ENCODE measurements at regions not wholly inside any gene's neighbourhood (a gene's known extent, or its start where the extent isn't known, plus 50 kb on each side); places are given as distances from the start of the nearest gene placed in this dataset.

GRCh38 chr18:78151948-78152725 lies 827.5 kb upstream of the SALL3 start:
- DNase-seq (ENCODE audit: low read depth) = no peak

- DNase-seq (ENCODE audit: low read depth) = no peak
Observed at GRCh38 chr18:78153362-78153761, 826.3 kb upstream of the SALL3 start.

- no peak for DNase-seq (ENCODE audit: low read depth)
Observed at GRCh38 chr18:78154444-78154843, 825.2 kb upstream of the SALL3 start.

GRCh38 chr18:78154853-78155252 lies 824.8 kb upstream of the SALL3 start:
- DNase-seq (ENCODE audit: low read depth) = no peak

- DNase-seq (ENCODE audit: low read depth) = no peak
Observed at GRCh38 chr18:78156466-78156865, 823.2 kb upstream of the SALL3 start.

- DNase-seq (ENCODE audit: low read depth) = no peak
Observed at GRCh38 chr18:78158943-78159342, 820.7 kb upstream of the SALL3 start.

DNA sequence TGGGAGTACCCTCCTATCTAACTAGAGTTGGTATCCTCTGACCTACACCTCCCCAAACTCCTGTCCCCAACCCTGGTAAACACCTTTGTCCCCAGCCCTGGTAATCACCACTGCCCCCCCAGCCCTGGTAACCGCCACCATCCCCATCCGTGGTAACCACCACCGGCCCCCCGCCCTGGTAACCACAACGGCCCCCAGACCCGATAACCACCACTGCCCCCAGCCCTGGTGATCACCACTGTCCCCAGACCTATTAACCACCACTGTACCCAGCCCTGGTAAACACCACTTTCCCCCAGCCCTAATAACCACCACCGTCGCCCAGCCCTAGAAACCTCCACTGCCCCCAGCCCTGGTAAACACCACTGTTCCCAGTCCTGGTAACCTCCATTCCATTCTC lies 820.2 kb upstream of the SALL3 start:
- no peak for DNase-seq (ENCODE audit: low read depth)

- DNase-seq (ENCODE audit: low read depth) = no peak
Observed at GRCh38 chr18:78160961-78161656, 818.5 kb upstream of the SALL3 start.

DNA sequence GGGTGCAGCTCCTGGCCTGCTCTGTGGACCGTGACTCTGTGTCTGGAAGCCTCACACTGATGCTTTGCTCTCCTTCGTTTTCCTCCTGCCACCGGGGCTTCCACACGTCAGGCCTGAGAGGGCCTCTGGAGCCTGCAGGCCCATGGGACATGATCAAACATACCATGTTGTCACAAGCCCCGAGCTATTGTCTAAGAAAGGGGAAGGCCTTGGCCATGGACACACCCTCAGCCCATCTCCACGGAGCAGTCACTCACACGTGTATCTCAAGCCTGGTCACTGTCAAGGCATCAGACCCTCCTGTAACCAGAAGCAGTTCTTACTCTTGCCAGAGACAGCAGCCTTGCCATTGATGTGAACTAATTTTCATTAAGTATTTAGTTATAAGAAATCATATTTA lies 814.1 kb upstream of the SALL3 start:
- no peak for DNase-seq (ENCODE audit: low read depth)

DNA sequence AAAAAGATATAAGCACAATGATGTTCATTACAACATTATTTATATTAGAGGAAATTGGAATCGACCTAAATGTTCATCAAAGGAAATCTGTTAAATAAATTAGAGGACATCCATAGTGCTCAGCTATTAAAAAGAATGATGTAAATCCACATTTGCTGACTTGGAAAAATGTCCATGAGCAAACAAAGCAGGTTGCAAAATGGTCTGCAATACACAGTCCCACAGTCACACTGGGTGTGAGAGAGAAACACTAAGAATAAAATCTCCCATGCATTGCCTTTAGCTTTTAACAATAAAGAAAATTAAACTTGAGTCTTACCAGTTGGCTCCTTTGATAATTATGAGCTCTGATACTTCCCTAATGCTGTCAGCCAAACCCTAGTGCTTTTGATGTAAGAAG lies 811.1 kb upstream of the SALL3 start:
- no peak for DNase-seq (ENCODE audit: low read depth)

GRCh38 chr18:78169174-78169864 lies 810.3 kb upstream of the SALL3 start:
- DNase-seq (ENCODE audit: low read depth) = no peak

DNA sequence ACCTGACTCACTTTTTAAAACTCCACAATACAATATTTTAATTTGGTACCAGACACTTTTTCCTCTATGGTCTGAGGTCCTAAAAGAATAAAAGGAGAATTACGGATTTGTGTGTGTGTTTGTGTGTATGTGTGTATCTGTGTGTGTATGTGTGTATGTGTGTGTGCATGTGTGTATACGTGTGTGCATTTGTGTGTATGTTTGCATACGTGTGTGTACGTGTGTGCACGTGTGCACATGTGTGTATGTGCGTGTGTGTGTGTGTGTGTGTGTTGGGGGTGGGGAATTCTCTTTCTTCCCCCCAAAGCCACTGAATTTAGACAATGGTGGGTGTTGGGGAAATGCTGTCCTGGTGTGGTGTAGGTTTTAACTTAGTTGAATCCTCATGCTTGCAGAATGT lies 807.7 kb upstream of the SALL3 start:
- no peak for DNase-seq (ENCODE audit: low read depth)

DNA sequence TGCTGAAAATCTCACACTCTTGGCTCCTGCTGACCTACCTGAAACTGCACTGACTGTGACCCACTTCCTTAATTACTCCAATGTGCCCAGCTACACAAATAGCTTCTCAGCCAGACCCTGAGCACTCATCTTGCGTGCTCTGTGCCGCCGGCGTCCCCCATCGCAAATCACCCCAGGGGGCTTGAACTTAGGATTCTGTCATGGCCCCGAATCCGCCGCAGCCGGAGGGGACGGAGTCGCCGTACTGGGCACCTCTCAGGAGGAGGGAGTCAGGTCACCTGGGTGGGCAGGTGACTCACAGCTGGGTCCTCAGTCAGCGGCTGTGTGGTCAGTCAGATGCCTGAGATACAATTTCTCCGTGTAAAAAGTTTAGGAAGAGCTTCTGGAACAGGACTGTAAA lies 804.9 kb upstream of the SALL3 start:
- no peak for DNase-seq (ENCODE audit: low read depth)

DNA sequence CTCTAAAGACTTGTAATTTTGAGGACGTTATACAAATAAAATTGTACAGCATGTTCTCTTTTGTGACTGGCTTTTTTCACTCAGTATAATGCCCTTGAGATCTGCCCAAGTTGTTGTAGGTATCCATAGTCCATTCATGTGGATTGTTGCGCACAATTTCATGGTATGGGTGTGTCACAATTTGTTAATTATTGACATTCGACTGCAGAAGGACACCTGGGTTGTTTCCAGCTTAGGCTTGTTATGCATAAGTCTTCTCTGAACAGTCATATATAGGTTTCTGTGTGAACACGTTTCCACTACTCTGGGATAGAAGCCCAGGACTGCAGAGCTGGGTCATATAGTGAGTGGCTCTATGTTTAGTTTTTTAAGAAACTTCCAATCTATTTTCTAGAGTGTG lies 800.8 kb upstream of the SALL3 start:
- DNase-seq (ENCODE audit: low read depth) = no peak

- no peak for DNase-seq (ENCODE audit: low read depth)
Observed at GRCh38 chr18:78180741-78181140, 798.9 kb upstream of the SALL3 start.

DNA sequence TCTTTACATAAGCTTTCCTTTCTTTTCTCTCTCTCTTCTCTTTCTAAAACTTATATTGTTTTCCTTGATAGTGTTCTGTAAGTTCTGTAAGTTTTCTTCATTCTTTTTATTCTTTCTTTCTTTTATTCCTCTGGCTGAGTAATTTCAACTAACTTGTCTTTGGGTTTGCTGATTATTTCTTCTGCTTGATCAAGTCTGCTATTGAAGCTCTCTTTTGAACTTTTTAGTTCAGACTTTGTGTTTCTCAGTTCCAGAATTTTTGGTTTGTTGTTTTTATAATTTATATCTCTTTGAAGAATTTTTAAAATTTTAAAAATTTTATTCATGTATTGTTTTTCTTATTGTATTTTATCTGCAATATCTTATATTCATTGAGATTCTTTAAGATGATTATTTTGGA lies 795.8 kb upstream of the SALL3 start:
- no peak for DNase-seq (ENCODE audit: low read depth)

DNA sequence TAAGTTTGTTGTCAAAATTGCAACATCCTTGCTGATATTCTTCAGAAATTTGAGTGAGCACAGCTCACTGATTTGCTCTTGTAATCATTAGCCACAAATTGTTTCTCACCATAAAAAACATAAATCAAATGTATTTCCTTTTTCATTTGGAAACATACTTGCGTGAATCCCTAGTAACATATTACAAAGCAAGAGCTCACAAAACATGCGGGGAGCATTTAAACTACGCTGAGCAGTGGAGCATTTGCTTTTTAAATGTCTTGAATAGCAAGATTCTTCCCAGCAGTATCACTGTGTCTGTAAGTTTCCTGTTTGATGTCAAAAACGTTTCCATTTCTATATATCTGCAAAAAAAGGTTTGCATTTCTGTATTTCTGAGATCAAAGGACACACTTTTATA lies 788.3 kb upstream of the SALL3 start:
- DNase-seq (ENCODE audit: low read depth) = no peak

GRCh38 chr18:78192054-78192453 lies 787.6 kb upstream of the SALL3 start:
- DNase-seq (ENCODE audit: low read depth) = no peak

DNA sequence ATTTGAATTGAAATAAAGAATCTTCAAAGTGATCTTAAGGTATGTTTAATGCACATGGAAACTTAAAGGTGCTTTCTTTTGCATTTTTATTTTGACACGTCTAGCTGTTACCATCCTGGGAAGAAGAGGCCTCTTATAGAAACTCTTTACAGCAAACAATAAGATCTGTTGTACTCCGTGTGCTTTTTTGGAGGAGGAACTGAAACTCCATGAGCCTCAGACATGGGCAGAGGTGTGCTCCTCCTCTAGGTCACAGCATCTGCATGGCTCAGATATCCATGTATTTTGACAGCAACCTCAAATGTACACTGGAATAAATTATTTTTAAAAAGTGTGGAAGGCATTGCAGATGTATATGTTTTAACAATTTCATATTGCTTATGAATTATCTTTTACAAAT lies 783.3 kb upstream of the SALL3 start:
- DNase-seq (ENCODE audit: low read depth) = no peak

GRCh38 chr18:78199002-78199401 lies 780.6 kb upstream of the SALL3 start:
- DNase-seq (ENCODE audit: low read depth) = no peak

DNA sequence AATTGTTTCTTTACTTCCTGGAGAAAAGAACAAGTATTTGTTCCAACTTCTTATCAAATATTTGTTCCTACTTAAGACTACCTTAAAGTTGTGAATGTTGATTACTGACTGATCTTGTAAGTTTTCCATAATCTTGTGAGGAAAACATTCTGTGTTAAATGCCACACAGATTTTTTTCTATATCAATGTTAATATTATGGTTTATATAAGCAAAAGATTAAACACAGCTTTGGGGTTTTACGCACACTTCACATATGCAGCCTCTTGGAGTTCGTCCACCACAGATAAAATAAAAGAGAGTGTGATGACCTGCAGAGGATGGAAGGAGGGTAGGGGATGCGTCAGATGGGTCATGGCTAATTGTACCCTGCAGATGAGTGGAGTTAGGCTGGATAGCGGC lies 780.0 kb upstream of the SALL3 start:
- no peak for DNase-seq (ENCODE audit: low read depth)

GRCh38 chr18:78207942-78208341 lies 771.7 kb upstream of the SALL3 start:
- no peak for DNase-seq (ENCODE audit: low read depth)

DNA sequence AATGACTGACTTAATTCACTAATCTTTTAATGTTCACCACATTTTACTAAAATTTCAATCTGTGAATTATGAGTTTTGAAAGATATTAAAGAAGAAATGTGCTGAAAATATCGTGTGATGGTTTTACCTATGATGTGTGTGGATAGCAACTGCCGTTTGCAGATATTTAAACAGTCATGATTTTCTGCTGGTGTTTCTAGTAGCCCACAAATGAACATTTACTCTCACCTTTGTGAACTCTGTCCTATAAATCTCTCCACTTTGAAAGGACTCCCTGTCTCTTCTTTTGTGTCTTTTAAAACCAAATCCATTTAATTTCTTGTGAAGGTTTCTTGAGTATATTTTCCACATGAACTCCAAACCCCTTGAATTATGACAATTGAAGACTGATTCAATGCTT lies 771.2 kb upstream of the SALL3 start:
- no peak for DNase-seq (ENCODE audit: low read depth)
